Colonic mucosa (tissue), 4 donors: ENCODE measurements at regions not wholly inside any gene's neighbourhood (a gene's known extent, or its start where the extent isn't known, plus 50 kb on each side); places are given as distances from the start of the nearest gene placed in this dataset.
"Not testable (repeated sequence)": the region's sequence is repeated elsewhere in the genome, so short reads cannot be mapped to it uniquely, and the experiment has no call there.

Source experiments
- DNase-seq: peaks from one replicate; pipeline ENCODE4 v3.0.0-alpha.2; 2020
- H3K27ac ChIP-seq: fragments of 200-600 bp; one replicate; pipeline ENCODE4 v1.8.0; 2021
- H3K27me3 ChIP-seq: fragments of 200-600 bp; one replicate; pipeline ENCODE4 v1.8.0; 2021
- H3K36me3 ChIP-seq: fragments of 200-600 bp; one replicate; pipeline ENCODE4 v1.8.0; 2021
- H3K4me1 ChIP-seq: fragments of 200-600 bp; one replicate; pipeline ENCODE4 v1.8.0; 2021; ENCODE audit warnings: mild to moderate bottlenecking
- H3K4me3 ChIP-seq: fragments of 200-600 bp; one replicate; pipeline ENCODE4 v1.8.0; 2021
- H3K9ac ChIP-seq, 2 donors: one replicate each; pipeline ENCODE4 v1.7.0; 2013; ENCODE audit warnings: control low read depth in 2 of 2, low read depth in 2 of 2, low read length in 2 of 2
- H3K9me3 ChIP-seq: fragments of 200-600 bp; one replicate; pipeline ENCODE4 v1.8.0; 2021
- intact Hi-C: fragments of 100-400 bp; cut with DNase I; formaldehyde crosslinking; loops from one replicate; pipeline ENCODE4 v1.14.1; 2022
- TF ChIP-seq, protein P1 (sequence below): fragments of 200-600 bp; IDR thresholded peaks from one replicate; pipeline ENCODE4 v1.8.0; 2022; ENCODE audit warnings: antibody characterized with exemption, mild to moderate bottlenecking
- donor health status: healthy.
- donor health status: DM: no; HTN: no; CAD: no.
- donor health status: DM: no; HTN: no; CAD: no.

DNA sequence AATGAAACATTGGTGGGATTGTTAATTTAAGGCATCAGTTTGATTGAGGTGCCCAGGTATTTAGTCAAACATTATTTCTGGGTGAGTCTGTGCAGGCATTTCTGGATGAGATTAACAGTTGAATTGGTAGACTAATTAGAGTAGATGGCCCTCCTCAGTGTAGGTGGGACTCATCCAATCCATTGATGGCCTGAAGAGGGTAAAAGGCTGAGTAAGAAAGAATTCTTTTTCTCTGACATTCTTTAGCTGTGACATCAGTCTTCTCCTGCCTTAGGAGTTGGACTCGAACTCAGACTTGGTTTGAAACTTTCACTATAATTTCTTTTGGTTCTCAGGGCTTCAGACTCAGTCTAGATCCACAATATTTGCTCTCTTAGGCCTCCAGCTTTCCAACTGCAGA, 59.6 kb upstream of the ADAMTS5 start:
- no peak overlapping the region for H3K4me3 ChIP-seq

DNA sequence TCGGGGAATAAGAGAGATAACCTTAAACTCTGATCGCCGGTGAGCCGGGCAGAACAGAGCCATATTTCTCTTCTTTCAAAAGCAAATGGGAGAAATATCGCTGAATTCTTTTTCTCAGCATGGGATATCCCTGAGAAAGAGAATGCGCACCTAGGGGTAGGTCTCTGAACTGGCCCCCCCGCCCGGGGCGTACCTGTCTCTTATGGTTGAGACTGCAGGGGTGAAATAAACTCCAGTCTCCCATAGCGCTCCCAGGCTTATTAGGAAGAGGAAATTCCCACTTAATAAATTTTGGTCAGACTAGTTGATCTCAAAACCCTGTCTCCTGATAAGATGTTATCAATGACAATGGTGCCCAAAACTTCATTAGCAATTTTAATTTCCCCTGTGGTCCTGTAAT, 58.8 kb upstream of the ADAMTS5 start:
- H3K9me3 ChIP-seq, H3K36me3 ChIP-seq, intact Hi-C loops, DNase-seq, H3K9ac ChIP-seq, H3K27ac ChIP-seq, H3K27me3 ChIP-seq, H3K4me1 ChIP-seq, H3K4me3 ChIP-seq: not testable (repeated sequence)

More for the DNA sequence above, 59.6 kb upstream of the ADAMTS5 start:
- Histone ChIP-seq H3K4me1 (no peaks in the 10 kb centered on the region), H3K36me3 (no peaks in the 10 kb centered on the region), H3K9ac (no peak overlapping the region), H3K27me3 (no peaks in the 10 kb centered on the region), H3K27ac (no peak overlapping the region), H3K9me3 (no peaks in the 10 kb centered on the region)
- intact Hi-C loops = no loop called here
- TF ChIP-seq, protein P1, sequence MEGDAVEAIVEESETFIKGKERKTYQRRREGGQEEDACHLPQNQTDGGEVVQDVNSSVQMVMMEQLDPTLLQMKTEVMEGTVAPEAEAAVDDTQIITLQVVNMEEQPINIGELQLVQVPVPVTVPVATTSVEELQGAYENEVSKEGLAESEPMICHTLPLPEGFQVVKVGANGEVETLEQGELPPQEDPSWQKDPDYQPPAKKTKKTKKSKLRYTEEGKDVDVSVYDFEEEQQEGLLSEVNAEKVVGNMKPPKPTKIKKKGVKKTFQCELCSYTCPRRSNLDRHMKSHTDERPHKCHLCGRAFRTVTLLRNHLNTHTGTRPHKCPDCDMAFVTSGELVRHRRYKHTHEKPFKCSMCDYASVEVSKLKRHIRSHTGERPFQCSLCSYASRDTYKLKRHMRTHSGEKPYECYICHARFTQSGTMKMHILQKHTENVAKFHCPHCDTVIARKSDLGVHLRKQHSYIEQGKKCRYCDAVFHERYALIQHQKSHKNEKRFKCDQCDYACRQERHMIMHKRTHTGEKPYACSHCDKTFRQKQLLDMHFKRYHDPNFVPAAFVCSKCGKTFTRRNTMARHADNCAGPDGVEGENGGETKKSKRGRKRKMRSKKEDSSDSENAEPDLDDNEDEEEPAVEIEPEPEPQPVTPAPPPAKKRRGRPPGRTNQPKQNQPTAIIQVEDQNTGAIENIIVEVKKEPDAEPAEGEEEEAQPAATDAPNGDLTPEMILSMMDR = no peak
- DNase-seq = no peak

DNA sequence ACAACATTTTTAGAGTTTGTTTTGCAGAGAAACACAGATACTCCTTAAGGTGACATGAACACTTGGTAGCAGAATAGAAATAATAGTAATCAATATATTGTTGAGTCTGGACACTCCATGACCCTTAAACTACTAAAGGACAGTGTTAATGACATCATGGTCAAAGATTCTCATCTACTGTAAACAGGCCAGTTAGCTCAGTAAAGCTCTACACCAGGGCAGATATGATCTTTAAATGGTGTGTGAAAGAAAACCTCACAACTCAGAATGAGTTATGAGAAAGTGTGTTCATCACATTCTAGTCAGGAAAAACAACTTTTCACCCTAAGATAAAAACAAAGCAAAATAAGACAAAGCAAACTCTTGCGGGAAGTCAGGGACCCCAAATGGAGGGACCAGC, 58.1 kb upstream of the ADAMTS5 start:
- Histone ChIP-seq H3K27ac (no peak overlapping the region), H3K27me3 (no peaks in the 10 kb centered on the region), H3K4me3 (no peak overlapping the region), H3K36me3 (no peaks in the 10 kb centered on the region), H3K9me3 (no peaks in the 10 kb centered on the region), H3K9ac (no peak overlapping the region), H3K4me1 (no peaks in the 10 kb centered on the region)
- intact Hi-C loops = no loop called here
- TF ChIP-seq, protein P1 = no peak
- no peak for DNase-seq

DNA sequence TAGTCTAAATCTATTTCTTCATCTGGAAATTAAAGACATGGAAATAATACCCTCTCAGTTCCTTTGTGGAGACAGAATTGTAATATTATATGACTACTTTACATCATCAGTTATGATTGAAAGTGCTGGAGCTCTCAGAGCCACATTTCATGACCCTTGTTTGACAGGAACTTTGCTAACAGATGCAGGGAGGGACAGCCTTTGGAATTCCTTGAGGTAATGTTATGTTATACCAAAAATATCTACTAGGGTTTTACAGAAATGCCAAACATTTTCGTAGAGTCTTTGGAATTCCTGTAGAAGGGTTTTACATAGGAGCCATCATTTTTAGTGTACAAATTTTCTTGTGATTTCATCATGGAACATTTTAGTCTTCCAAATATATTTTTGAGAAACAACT, 57.4 kb upstream of the ADAMTS5 start:
- intact Hi-C loops = no loop called here
- no peaks in the 10 kb centered on the region for H3K9me3 ChIP-seq
- no peak overlapping the region for H3K9ac ChIP-seq
- no peaks in the 10 kb centered on the region for H3K4me1 ChIP-seq
- H3K4me3 ChIP-seq = no peak overlapping the region
- TF ChIP-seq, protein P1 = no peak
- no peaks in the 10 kb centered on the region for H3K27me3 ChIP-seq
- DNase-seq = no peak
- no peaks in the 10 kb centered on the region for H3K36me3 ChIP-seq
- no peak overlapping the region for H3K27ac ChIP-seq

GRCh38 chr21:27023186-27023585, 56.3 kb upstream of the ADAMTS5 start:
- Histone ChIP-seq H3K9me3 (no peaks in the 10 kb centered on the region), H3K4me3 (no peak overlapping the region), H3K27me3 (no peaks in the 10 kb centered on the region), H3K27ac (no peak overlapping the region), H3K9ac (no peak overlapping the region), H3K4me1 (no peaks in the 10 kb centered on the region), H3K36me3 (no peaks in the 10 kb centered on the region)
- intact Hi-C loops = no loop called here
- no peak for DNase-seq
- TF ChIP-seq, protein P1 = no peak

DNA sequence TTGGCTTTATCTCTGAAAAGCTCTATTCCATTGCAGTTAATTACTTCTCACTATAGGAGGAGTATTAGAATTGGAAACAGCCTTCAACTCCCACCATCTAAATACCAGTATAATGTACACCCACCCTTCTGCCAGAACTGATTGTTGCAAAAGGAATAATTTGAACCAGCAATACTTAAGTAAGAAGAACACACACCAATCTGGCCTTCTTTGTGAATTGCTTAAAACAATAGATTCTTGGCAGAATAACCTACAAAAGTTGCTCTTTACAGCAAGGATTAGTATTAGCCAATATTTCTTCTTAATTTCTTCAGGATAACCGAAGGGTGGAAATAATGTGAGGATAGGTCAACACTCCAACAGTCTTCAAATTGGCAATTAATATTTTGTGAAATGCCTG, 54.9 kb upstream of the ADAMTS5 start:
- TF ChIP-seq, protein P1 = no peak
- no peaks in the 10 kb centered on the region for H3K36me3 ChIP-seq
- no peaks in the 10 kb centered on the region for H3K27me3 ChIP-seq
- intact Hi-C loops = no loop called here
- H3K9me3 ChIP-seq = no peaks in the 10 kb centered on the region
- no peak overlapping the region for H3K9ac ChIP-seq
- DNase-seq = no peak
- no peak overlapping the region for H3K27ac ChIP-seq
- H3K4me1 ChIP-seq = no peaks in the 10 kb centered on the region
- H3K4me3 ChIP-seq = no peak overlapping the region
